NCI-H1436 (cell line): ENCODE measurements at regions not wholly inside any gene's neighbourhood (a gene's known extent, or its start where the extent isn't known, plus 50 kb on each side); places are given as distances from the start of the nearest gene placed in this dataset.

Source experiments
- DNase-seq: peaks from one replicate; lab custom pipeline; 2025; lab: John Stamatoyannopoulos, UW

GRCh38 chr11:45597097-45597496 lies 68.3 kb downstream of the CHST1 start:
- DNase-seq = no peak

GRCh38 chr11:45596571-45596970 lies 68.9 kb downstream of the CHST1 start:
- DNase-seq = no peak

- no peak for DNase-seq
These were observed 71.4 kb downstream of the CHST1 start for GRCh38 chr11:45593992-45594391.

- DNase-seq = no peak
These were observed 72.8 kb downstream of the CHST1 start for GRCh38 chr11:45592636-45593035.

- DNase-seq = no peak
These were observed 74.7 kb downstream of the CHST1 start for GRCh38 chr11:45590743-45591142.

GRCh38 chr11:45585205-45585604 lies 80.2 kb downstream of the CHST1 start:
- no peak for DNase-seq

GRCh38 chr11:45583981-45584566 lies 81.3 kb downstream of the CHST1 start:
- DNase-seq = no peak

GRCh38 chr11:45580399-45580798 lies 85.0 kb downstream of the CHST1 start:
- DNase-seq = no peak

GRCh38 chr11:45578316-45578715 lies 87.1 kb downstream of the CHST1 start:
- DNase-seq = no peak

GRCh38 chr11:45577752-45578151 lies 87.7 kb downstream of the CHST1 start:
- DNase-seq = no peak

- no peak for DNase-seq
These were observed 88.8 kb downstream of the CHST1 start for GRCh38 chr11:45576461-45577215.

- no peak for DNase-seq
These were observed 91.7 kb downstream of the CHST1 start for GRCh38 chr11:45573728-45574127.

- no peak for DNase-seq
These were observed 92.9 kb downstream of the CHST1 start for GRCh38 chr11:45572354-45573123.

GRCh38 chr11:45569776-45570175 lies 95.6 kb downstream of the CHST1 start:
- no peak for DNase-seq

GRCh38 chr11:45568049-45568448 lies 97.4 kb downstream of the CHST1 start:
- no peak for DNase-seq

- no peak for DNase-seq
These were observed 99.9 kb downstream of the CHST1 start for GRCh38 chr11:45565446-45565988.

GRCh38 chr11:45563810-45564209 lies 101.6 kb downstream of the CHST1 start:
- no peak for DNase-seq

- DNase-seq = no peak
These were observed 102.3 kb downstream of the CHST1 start for GRCh38 chr11:45563171-45563570.

- DNase-seq = no peak
These were observed 104.5 kb downstream of the CHST1 start for GRCh38 chr11:45560913-45561281.

GRCh38 chr11:45560155-45560912 lies 105.1 kb downstream of the CHST1 start:
- no peak for DNase-seq

GRCh38 chr11:45556851-45557707 lies 108.3 kb downstream of the CHST1 start:
- DNase-seq = no peak
